K562 (cell line): ENCODE measurements at regions not wholly inside any gene's neighbourhood (a gene's known extent, or its start where the extent isn't known, plus 50 kb on each side); places are given as distances from the start of the nearest gene placed in this dataset.

ENCODE experiments used
- ATAC-seq: fragments of 200-7000 bp; cut with Tn5 transposase; 3 replicates; pipeline ENCODE4 v1.9.1; 2020; ENCODE audit warnings: moderate library complexity
- BruUV-seq: library from RNA; stranded (reverse); fragments of 400-500 nt; replicated peaks from 2 replicates; lab custom pipeline; 2021; lab: Mats Ljungman, UMichigan
- CTCF ChIA-PET: fragments of 300-600 bp; formaldehyde crosslinking; extraction: SDS; loops from one replicate; lab custom pipeline; 2021; ENCODE audit warnings: low intra/inter-chr PET ratio; lab: Yijun Ruan, JAX
- POLR2A ChIA-PET: fragments of 300-600, 350-650 bp; sonication (Branson Sonifier 250); formaldehyde crosslinking; extraction: SDS; loops from one replicate; lab custom pipeline; 2021; ENCODE audit warnings: antibody characterized with exemption, inconsistent platforms; lab: Yijun Ruan, JAX
- DNase-seq, 4 experiments: peaks; one replicate each; pipeline versions ENCODE4 v3.0.0 to v3.0.0-alpha.2; 2011 to 2018; ENCODE audit warnings: low spot score in 3 of 4, mixed read lengths in 3 of 4; ENCODE audit errors: extremely low read depth in 1 of 4
- FAIRE-seq: peaks from 2 replicates; lab custom pipeline; 2011; peaks lifted over from hg19 to GRCh38; lab: Jason Lieb, UNC
- H2AFZ ChIP-seq: 2 replicates; pipeline ENCODE4 v1.6.0; 2011; ENCODE audit warnings: low read depth, low read length, control low read depth, inconsistent platforms
- H3K27ac ChIP-seq: fragments of 200-600 bp; 3 replicates; pipeline ENCODE4 v1.8.0; 2011; ENCODE audit warnings: low read depth, mild to moderate bottlenecking, control low read depth, inconsistent platforms, low read length, moderate library complexity, mixed read lengths; ENCODE audit errors: extremely low read depth
- H3K27me3 ChIP-seq, 2 experiments: fragments of 300-600 bp in 1 of 2; 2 replicates in 1 of 2; 3 replicates in 1 of 2; pipeline versions ENCODE4 v1.6.0 to v1.8.0; 2011; ENCODE audit warnings: inconsistent platforms in 2 of 2, low read length in 2 of 2, mild to moderate bottlenecking in 1 of 2, mixed read lengths in 1 of 2, moderate library complexity in 1 of 2; ENCODE audit not compliant: control insufficient read depth in 2 of 2, insufficient read depth in 2 of 2
- H3K36me3 ChIP-seq: fragments of 300-600 bp; 3 replicates; pipeline ENCODE4 v1.8.0; 2011; ENCODE audit warnings: mild to moderate bottlenecking, low read length, inconsistent platforms; ENCODE audit not compliant: control insufficient read depth, insufficient read depth
- H3K4me1 ChIP-seq, 2 experiments: fragments of 200-600 bp in 1 of 2; replicated peaks in 1 of 2; 2 replicates in 1 of 2; 3 replicates in 1 of 2; pipeline versions ENCODE4 v1.5.1 to v1.8.0; 2011; ENCODE audit warnings: inconsistent platforms in 2 of 2, low read length in 2 of 2, mild to moderate bottlenecking in 1 of 2, mixed read lengths in 1 of 2, moderate library complexity in 1 of 2; ENCODE audit not compliant: control insufficient read depth in 2 of 2, insufficient read depth in 2 of 2
- H3K4me2 ChIP-seq: 2 replicates; pipeline ENCODE4 v1.6.1; 2011; ENCODE audit warnings: low read length, control low read depth, inconsistent platforms, mixed read lengths; ENCODE audit not compliant: insufficient read depth
- H3K4me3 ChIP-seq: fragments of 200-600 bp; sonication (generic), shearing (Covaris generic); 2 replicates; pipeline ENCODE4 v1.5.1; 2016; ENCODE audit warnings: control low read depth, inconsistent platforms
- H3K79me2 ChIP-seq: fragments of 200-600 bp; 3 replicates; pipeline ENCODE4 v1.8.0; 2011; ENCODE audit warnings: low read length, inconsistent platforms; ENCODE audit not compliant: control insufficient read depth, insufficient read depth
- H3K9ac ChIP-seq, 2 experiments: 2 replicates each; pipeline versions ENCODE4 v1.6.0 to v1.6.1; 2011; ENCODE audit warnings: low read depth in 2 of 2, low read length in 2 of 2, control low read depth in 1 of 2, inconsistent platforms in 1 of 2, mild to moderate bottlenecking in 1 of 2, mixed read lengths in 1 of 2; ENCODE audit not compliant: insufficient read depth in 1 of 2
- H3K9me1 ChIP-seq: one replicate; pipeline ENCODE4 v1.6.0; 2011; ENCODE audit warnings: inconsistent platforms, mild to moderate bottlenecking, low read length, moderate library complexity; ENCODE audit not compliant: control insufficient read depth, insufficient read depth
- H3K9me3 ChIP-seq: replicated peaks from 2 replicates; pipeline ENCODE4 v1.5.1; 2011; ENCODE audit warnings: low read depth, low read length, inconsistent platforms; ENCODE audit not compliant: control insufficient read depth, insufficient read depth
- H4K20me1 ChIP-seq: replicated peaks from 2 replicates; pipeline ENCODE4 v1.6.1; 2011; ENCODE audit warnings: low read length, inconsistent platforms, mixed read lengths; ENCODE audit not compliant: control insufficient read depth, insufficient read depth
- CBX2 ChIP-seq: fragments of 200-600 bp; sonication (generic); IDR thresholded peaks from one replicate; pipeline ENCODE4 v1.6.1; 2012; ENCODE audit warnings: mild to moderate bottlenecking, low read length, inconsistent platforms; ENCODE audit not compliant: insufficient read depth, poor library complexity, severe bottlenecking
- JUN ChIP-seq, 2 experiments: sonication (generic) in 1 of 2; formaldehyde crosslinking in 1 of 2; IDR thresholded peaks; 2 replicates each; pipeline versions ENCODE4 v1.6.1 to v1.8.0; 2012 to 2022; ENCODE audit warnings: borderline replicate concordance in 2 of 2, mild to moderate bottlenecking in 2 of 2, improper control_type of control experiment in 1 of 2, low read depth in 1 of 2, low read length in 1 of 2, missing genetic modification reagents in 1 of 2
- MYNN ChIP-seq, 2 experiments: sonication (generic); formaldehyde crosslinking in 1 of 2; IDR thresholded peaks; 2 replicates each; pipeline versions ENCODE4 v1.5.0 to v1.6.1; 2016 to 2020; ENCODE audit warnings: antibody characterized with exemption in 1 of 2, missing genetic modification reagents in 1 of 2
- SAFB2 ChIP-seq: fragments of 200-400 bp; formaldehyde crosslinking; IDR thresholded peaks from 2 replicates; pipeline ENCODE4 v1.6.1; 2018; ENCODE audit warnings: borderline replicate concordance, low read length, low read depth, moderate library complexity; ENCODE audit not compliant: severe bottlenecking
- SRSF7 ChIP-seq: fragments of 200-400 bp; formaldehyde crosslinking; optimal IDR thresholded peaks from 2 replicates; pipeline ENCODE3; 2017; ENCODE audit warnings: mild to moderate bottlenecking, low read depth, low read length
- TAF15 ChIP-seq: fragments of 200-400 bp; formaldehyde crosslinking; IDR thresholded peaks from 2 replicates; pipeline ENCODE4 v1.6.1; 2017; ENCODE audit warnings: mild to moderate bottlenecking, low read depth, low read length, moderate library complexity
- TEAD1 ChIP-seq, 2 experiments: fragments of 450-650 bp in 1 of 2; sonication (generic) in 1 of 2; formaldehyde crosslinking; IDR thresholded peaks; 2 replicates each; pipeline versions ENCODE4 v1.4.0 to v1.8.0; 2020 to 2022; ENCODE audit warnings: mild to moderate bottlenecking in 2 of 2, missing genetic modification reagents in 1 of 2
- TEAD2 ChIP-seq: fragments of 450-650 bp; IDR thresholded peaks from 2 replicates; pipeline ENCODE4 v1.6.1; 2016; ENCODE audit warnings: missing genetic modification characterization, control low read depth, missing compliant biosample characterization
- WGBS: fragments of 100-300 bp; shearing (Covaris generic); methylation state at CpG from one replicate; pipeline ENCODE4 v1.1.6; 2016; ENCODE audit warnings: low coverage, mixed read lengths; ENCODE audit not compliant: insufficient coverage; ENCODE audit errors: missing lambda C conversion rate; 5-methylcytosine and 5-hydroxymethylcytosine counted together
- in situ Hi-C: fragments of 300-500 bp; cut with MboI; formaldehyde crosslinking; loops from 4 replicates; pipeline ENCODE4 v1.15.0; 2018; ENCODE audit warnings: inconsistent platforms, mixed read lengths
- intact Hi-C: fragments of 100-400 bp; cut with micrococcal nuclease; formaldehyde crosslinking; loops from 2 replicates; pipeline ENCODE4 v1.14.2; 2022
- TF ChIP-seq, protein P1 (sequence below): fragments of 250-450 bp; sonication (Bioruptor Pico); IDR thresholded peaks from 2 replicates; pipeline ENCODE4 v1.4.0; 2020; ENCODE audit warnings: mild to moderate bottlenecking, moderate library complexity, borderline replicate concordance
- TF ChIP-seq, protein P2 (sequence below): conservative IDR thresholded peaks from 2 replicates; pipeline ENCODE4 v1.6.1; 2011; ENCODE audit warnings: low read depth, mild to moderate bottlenecking, low read length; ENCODE audit not compliant: control insufficient read depth
- TF ChIP-seq, protein P3 (sequence below): fragments of 250-450 bp; sonication (Bioruptor Pico); IDR thresholded peaks from 2 replicates; pipeline ENCODE4 v1.4.0; 2020; ENCODE audit warnings: mild to moderate bottlenecking
- TF ChIP-seq, protein P4 (sequence below): sonication (generic); formaldehyde crosslinking; IDR thresholded peaks from 2 replicates; pipeline ENCODE4 v1.8.1; 2023; ENCODE audit warnings: mild to moderate bottlenecking, missing genetic modification reagents

DNA sequence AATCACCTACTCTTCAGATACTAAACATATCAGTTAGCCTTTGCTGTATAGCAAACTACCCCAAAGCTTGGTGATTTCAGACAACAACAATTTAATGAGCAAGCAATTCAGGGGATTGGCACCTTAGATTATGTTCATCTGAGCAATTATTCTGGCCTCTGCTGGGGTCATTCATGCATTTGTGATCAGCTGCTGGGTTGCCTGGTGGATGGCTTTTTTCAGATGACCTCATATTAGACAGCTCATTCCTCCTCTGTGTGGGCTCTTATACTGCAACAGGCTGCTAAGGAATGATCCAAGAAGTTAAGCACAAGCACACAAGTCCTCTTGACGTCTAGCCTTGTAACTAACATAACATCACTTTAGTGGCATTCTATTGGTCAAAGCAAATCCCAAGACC, 153.0 kb upstream of the PPP1R2C start:
- no peaks in the 10 kb centered on the region; a peak in 1 of 5 replicates for H3K4me1 ChIP-seq
- no peak overlapping the region for H3K4me3 ChIP-seq
- ChIA-PET POLR2A (no interaction called here), CTCF (no interaction called here)
- no peak overlapping the region for H2AFZ ChIP-seq
- no peaks in the 10 kb centered on the region for H3K79me2 ChIP-seq
- no peaks in the 10 kb centered on the region for H3K36me3 ChIP-seq
- no peaks in the 10 kb centered on the region for H3K9me1 ChIP-seq
- no peak overlapping the region for H3K4me2 ChIP-seq
- WGBS: no CpG with 5 or more reads among the region's 1 CpG
- intact Hi-C loops: no loop called here
- FAIRE-seq (no peak), ATAC-seq (no peak), DNase-seq (no peak)
- no peaks in the 10 kb centered on the region for H3K9me3 ChIP-seq
- BruUV-seq: no TSS peak
- no peak overlapping the region for H3K27ac ChIP-seq
- H3K9ac ChIP-seq: no peak overlapping the region
- no peaks in the 10 kb centered on the region for H3K27me3 ChIP-seq
- in situ Hi-C loops: no loop called here
- no peaks in the 10 kb centered on the region for H4K20me1 ChIP-seq
- TF ChIP-seq, protein P1, sequence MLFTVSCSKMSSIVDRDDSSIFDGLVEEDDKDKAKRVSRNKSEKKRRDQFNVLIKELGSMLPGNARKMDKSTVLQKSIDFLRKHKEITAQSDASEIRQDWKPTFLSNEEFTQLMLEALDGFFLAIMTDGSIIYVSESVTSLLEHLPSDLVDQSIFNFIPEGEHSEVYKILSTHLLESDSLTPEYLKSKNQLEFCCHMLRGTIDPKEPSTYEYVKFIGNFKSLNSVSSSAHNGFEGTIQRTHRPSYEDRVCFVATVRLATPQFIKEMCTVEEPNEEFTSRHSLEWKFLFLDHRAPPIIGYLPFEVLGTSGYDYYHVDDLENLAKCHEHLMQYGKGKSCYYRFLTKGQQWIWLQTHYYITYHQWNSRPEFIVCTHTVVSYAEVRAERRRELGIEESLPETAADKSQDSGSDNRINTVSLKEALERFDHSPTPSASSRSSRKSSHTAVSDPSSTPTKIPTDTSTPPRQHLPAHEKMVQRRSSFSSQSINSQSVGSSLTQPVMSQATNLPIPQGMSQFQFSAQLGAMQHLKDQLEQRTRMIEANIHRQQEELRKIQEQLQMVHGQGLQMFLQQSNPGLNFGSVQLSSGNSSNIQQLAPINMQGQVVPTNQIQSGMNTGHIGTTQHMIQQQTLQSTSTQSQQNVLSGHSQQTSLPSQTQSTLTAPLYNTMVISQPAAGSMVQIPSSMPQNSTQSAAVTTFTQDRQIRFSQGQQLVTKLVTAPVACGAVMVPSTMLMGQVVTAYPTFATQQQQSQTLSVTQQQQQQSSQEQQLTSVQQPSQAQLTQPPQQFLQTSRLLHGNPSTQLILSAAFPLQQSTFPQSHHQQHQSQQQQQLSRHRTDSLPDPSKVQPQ (CRISPR knock-in tag): no peak
- TF ChIP-seq, protein P2, sequence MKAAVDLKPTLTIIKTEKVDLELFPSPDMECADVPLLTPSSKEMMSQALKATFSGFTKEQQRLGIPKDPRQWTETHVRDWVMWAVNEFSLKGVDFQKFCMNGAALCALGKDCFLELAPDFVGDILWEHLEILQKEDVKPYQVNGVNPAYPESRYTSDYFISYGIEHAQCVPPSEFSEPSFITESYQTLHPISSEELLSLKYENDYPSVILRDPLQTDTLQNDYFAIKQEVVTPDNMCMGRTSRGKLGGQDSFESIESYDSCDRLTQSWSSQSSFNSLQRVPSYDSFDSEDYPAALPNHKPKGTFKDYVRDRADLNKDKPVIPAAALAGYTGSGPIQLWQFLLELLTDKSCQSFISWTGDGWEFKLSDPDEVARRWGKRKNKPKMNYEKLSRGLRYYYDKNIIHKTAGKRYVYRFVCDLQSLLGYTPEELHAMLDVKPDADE: no peak
- TF ChIP-seq, protein P3, sequence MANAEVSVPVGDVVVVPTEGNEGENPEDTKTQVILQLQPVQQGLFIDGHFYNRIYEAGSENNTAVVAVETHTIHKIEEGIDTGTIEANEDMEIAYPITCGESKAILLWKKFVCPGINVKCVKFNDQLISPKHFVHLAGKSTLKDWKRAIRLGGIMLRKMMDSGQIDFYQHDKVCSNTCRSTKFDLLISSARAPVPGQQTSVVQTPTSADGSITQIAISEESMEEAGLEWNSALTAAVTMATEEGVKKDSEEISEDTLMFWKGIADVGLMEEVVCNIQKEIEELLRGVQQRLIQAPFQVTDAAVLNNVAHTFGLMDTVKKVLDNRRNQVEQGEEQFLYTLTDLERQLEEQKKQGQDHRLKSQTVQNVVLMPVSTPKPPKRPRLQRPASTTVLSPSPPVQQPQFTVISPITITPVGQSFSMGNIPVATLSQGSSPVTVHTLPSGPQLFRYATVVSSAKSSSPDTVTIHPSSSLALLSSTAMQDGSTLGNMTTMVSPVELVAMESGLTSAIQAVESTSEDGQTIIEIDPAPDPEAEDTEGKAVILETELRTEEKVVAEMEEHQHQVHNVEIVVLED (CRISPR knock-in tag): no peak
- no peak for TF ChIP-seq JUN (IDR thresholded peaks at IDR 0.05; ENCODE audit: borderline replicate concordance, low read depth, low read length)
- TF ChIP-seq JUN (CRISPR knock-in tag; IDR thresholded peaks at IDR 0.05; ENCODE audit: borderline replicate concordance): no peak
- no peak for TF ChIP-seq SAFB2
- TF ChIP-seq TEAD1 (CRISPR knock-in tag; IDR thresholded peaks at IDR 0.05): no peak
- no peak for TF ChIP-seq TAF15
- TF ChIP-seq, protein P4, sequence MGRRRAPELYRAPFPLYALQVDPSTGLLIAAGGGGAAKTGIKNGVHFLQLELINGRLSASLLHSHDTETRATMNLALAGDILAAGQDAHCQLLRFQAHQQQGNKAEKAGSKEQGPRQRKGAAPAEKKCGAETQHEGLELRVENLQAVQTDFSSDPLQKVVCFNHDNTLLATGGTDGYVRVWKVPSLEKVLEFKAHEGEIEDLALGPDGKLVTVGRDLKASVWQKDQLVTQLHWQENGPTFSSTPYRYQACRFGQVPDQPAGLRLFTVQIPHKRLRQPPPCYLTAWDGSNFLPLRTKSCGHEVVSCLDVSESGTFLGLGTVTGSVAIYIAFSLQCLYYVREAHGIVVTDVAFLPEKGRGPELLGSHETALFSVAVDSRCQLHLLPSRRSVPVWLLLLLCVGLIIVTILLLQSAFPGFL (CRISPR knock-in tag): no peak
- no peak for TF ChIP-seq MYNN (IDR thresholded peaks at IDR 0.05)
- TF ChIP-seq MYNN (CRISPR knock-in tag; IDR thresholded peaks at IDR 0.05): no peak
- no peak for TF ChIP-seq SRSF7
- no peak for TF ChIP-seq TEAD2 (tag)
- no peak for TF ChIP-seq CBX2
